ENCODE measurements at regions not wholly inside any gene's neighbourhood (a gene's known extent, or its start where the extent isn't known, plus 50 kb on each side); places are given as distances from the start of the nearest gene placed in this dataset.
"Not testable (repeated sequence)": the region's sequence is repeated elsewhere in the genome, so short reads cannot be mapped to it uniquely, and the experiment has no call there.

GRCh38 chr4:83213640-83214039 is 71.0 kb downstream of the COQ2 start:
- no peak for DNase-seq (ENCODE audit: low read depth in 2 of 2)

GRCh38 chr4:83212041-83212851 is 72.4 kb downstream of the COQ2 start:
- peak; percentile 10 for DNase-seq (ENCODE audit: low read depth in 2 of 2)

- no peak for DNase-seq (ENCODE audit: low read depth in 2 of 2)
These were observed 75.2 kb downstream of the COQ2 start for GRCh38 chr4:83209419-83209818.

GRCh38 chr4:83208371-83209365 is 75.9 kb downstream of the COQ2 start:
- no peak for DNase-seq (ENCODE audit: low read depth in 2 of 2)

GRCh38 chr4:83207497-83208101 is 77.0 kb downstream of the COQ2 start:
- no peak for DNase-seq (ENCODE audit: low read depth in 2 of 2)

- no peak for DNase-seq (ENCODE audit: low read depth in 2 of 2)
These were observed 78.8 kb downstream of the COQ2 start for GRCh38 chr4:83205760-83206159.

- DNase-seq (ENCODE audit: low read depth in 2 of 2): no peak
These were observed 79.9 kb downstream of the COQ2 start for GRCh38 chr4:83204731-83205130.

GRCh38 chr4:83201761-83202160 is 82.8 kb downstream of the COQ2 start:
- DNase-seq (ENCODE audit: low read depth in 2 of 2): no peak

- no peak for DNase-seq (ENCODE audit: low read depth in 2 of 2)
These were observed 83.2 kb upstream of the PLAC8 start for GRCh38 chr4:83197555-83198235.

GRCh38 chr4:83196921-83197320 is 82.4 kb upstream of the PLAC8 start:
- no peak for DNase-seq (ENCODE audit: low read depth in 2 of 2)

- DNase-seq (ENCODE audit: low read depth in 2 of 2): no peak
These were observed 80.7 kb upstream of the PLAC8 start for GRCh38 chr4:83195269-83195668.

GRCh38 chr4:83194588-83194987 is 80.1 kb upstream of the PLAC8 start:
- not testable (repeated sequence) for DNase-seq (ENCODE audit: low read depth in 2 of 2)

GRCh38 chr4:83192634-83193033 is 78.1 kb upstream of the PLAC8 start:
- DNase-seq (ENCODE audit: low read depth in 2 of 2): no peak

- no peak for DNase-seq (ENCODE audit: low read depth in 2 of 2)
These were observed 76.5 kb upstream of the PLAC8 start for GRCh38 chr4:83191026-83191425.

GRCh38 chr4:83189631-83190136 is 75.2 kb upstream of the PLAC8 start:
- no peak for DNase-seq (ENCODE audit: low read depth in 2 of 2)

- DNase-seq (ENCODE audit: low read depth in 2 of 2): no peak
These were observed 66.0 kb upstream of the PLAC8 start for GRCh38 chr4:83180431-83180968.

- no peak for DNase-seq (ENCODE audit: low read depth in 2 of 2)
These were observed 64.7 kb upstream of the PLAC8 start for GRCh38 chr4:83179205-83179604.

- DNase-seq (ENCODE audit: low read depth in 2 of 2): no peak
These were observed 63.5 kb upstream of the PLAC8 start for GRCh38 chr4:83178029-83178428.

- DNase-seq (ENCODE audit: low read depth in 2 of 2): no peak
These were observed 62.7 kb upstream of the PLAC8 start for GRCh38 chr4:83177182-83177581.

GRCh38 chr4:83174844-83175414 is 60.4 kb upstream of the PLAC8 start:
- no peak for DNase-seq (ENCODE audit: low read depth in 2 of 2)

- no peak for DNase-seq (ENCODE audit: low read depth in 2 of 2)
These were observed 57.8 kb upstream of the PLAC8 start for GRCh38 chr4:83172371-83172770.
